Kidney (tissue), 13 donors: ENCODE measurements at regions not wholly inside any gene's neighbourhood (a gene's known extent, or its start where the extent isn't known, plus 50 kb on each side); places are given as distances from the start of the nearest gene placed in this dataset.

Experiments
- DNase-seq, 5 donors: peaks; one replicate each; pipeline ENCODE4 v3.0.0-alpha.2; 2013 to 2020
- FAIRE-seq: peaks from 2 replicates; lab custom pipeline; 2012; peaks lifted over from hg19 to GRCh38; lab: Jason Lieb, UNC
- H3K27ac ChIP-seq, 2 donors: one replicate each; pipeline ENCODE4 v1.7.0; 2013; ENCODE audit warnings: low read depth in 2 of 2, low read length in 2 of 2, inconsistent platforms in 1 of 2
- H3K27me3 ChIP-seq: one replicate; pipeline ENCODE4 v1.7.1; 2013; ENCODE audit warnings: low read length, inconsistent platforms; ENCODE audit not compliant: control insufficient read depth, insufficient read depth
- H3K36me3 ChIP-seq, 3 donors: one replicate each; pipeline versions ENCODE4 v1.7.0 to v1.7.1; 2013; ENCODE audit warnings: low read length in 3 of 3, control low read depth in 1 of 3, inconsistent platforms in 1 of 3; ENCODE audit not compliant: insufficient read depth in 3 of 3, control insufficient read depth in 2 of 3
- H3K4me1 ChIP-seq, 3 donors: one replicate each; pipeline versions ENCODE4 v1.7.0 to v1.7.1; 2013; ENCODE audit warnings: low read length in 3 of 3, inconsistent platforms in 1 of 3, low read depth in 1 of 3; ENCODE audit not compliant: control insufficient read depth in 2 of 3, insufficient read depth in 2 of 3
- H3K4me3 ChIP-seq, 3 donors: one replicate each; pipeline versions ENCODE4 v1.7.0 to v1.8.1; 2013; ENCODE audit warnings: low read length in 3 of 3, control low read depth in 1 of 3, inconsistent platforms in 1 of 3
- H3K9ac ChIP-seq, 3 donors: one replicate each; pipeline versions ENCODE4 v1.7.0 to v1.7.1; 2013; ENCODE audit warnings: low read length in 3 of 3, control low read depth in 1 of 3, inconsistent platforms in 1 of 3
- H3K9me3 ChIP-seq, 3 donors: one replicate each; pipeline versions ENCODE4 v1.7.0 to v1.7.1; 2013; ENCODE audit warnings: low read length in 3 of 3, control low read depth in 1 of 3, inconsistent platforms in 1 of 3; ENCODE audit not compliant: control insufficient read depth in 2 of 3, insufficient read depth in 1 of 3
- CTCF ChIP-seq: IDR thresholded peaks from 3 replicates; pipeline ENCODE4 v1.5.1; 2012; ENCODE audit warnings: mild to moderate bottlenecking, moderate library complexity, borderline replicate concordance; ENCODE audit not compliant: insufficient read depth; ENCODE audit errors: extremely low read depth
- intact Hi-C: fragments of 100-400 bp; cut with DNase I; formaldehyde crosslinking; loops from one replicate; pipeline ENCODE4 v1.11.1; 2022
- donor health status: control.
- donor health status: control.
- donor health status: control.
- donor health status: control.
- donor health status: control.
- donor health status: DM: yes; HTN: yes; CAD: no.
- donor health status: Normal renal cell carcinoma (clear cell type).

DNA sequence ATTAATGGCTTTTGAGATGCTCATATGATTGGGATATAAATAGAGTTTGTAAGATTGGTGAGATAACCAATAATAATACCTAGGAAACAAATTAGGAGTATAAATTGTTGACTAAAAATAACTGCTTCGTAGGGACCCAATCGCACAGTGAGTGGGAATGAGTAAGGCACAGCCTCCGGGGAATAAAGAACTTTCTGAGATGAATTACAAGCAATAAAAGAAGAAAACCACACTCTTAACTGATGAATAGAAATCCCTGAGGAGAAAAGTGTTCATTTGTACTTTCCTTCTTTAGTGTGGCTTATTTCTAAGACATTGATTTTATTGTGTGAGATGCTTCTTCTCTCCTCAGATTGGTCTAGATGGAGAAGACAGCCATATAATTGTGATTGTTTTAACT is 443.4 kb upstream of the PRMT6 start:
- no peak overlapping the region for H3K4me3 ChIP-seq
- DNase-seq = no peak
- FAIRE-seq = no peak
- intact Hi-C loops = no loop called here
- H3K9me3 ChIP-seq = no peaks in the 10 kb centered on the region
- H3K4me1 ChIP-seq = no peaks in the 10 kb centered on the region
- no peaks in the 10 kb centered on the region for H3K27me3 ChIP-seq
- H3K9ac ChIP-seq = no peak overlapping the region
- H3K27ac ChIP-seq = no peak overlapping the region
- TF ChIP-seq CTCF = no peak
- H3K36me3 ChIP-seq = no peaks in the 10 kb centered on the region

DNA sequence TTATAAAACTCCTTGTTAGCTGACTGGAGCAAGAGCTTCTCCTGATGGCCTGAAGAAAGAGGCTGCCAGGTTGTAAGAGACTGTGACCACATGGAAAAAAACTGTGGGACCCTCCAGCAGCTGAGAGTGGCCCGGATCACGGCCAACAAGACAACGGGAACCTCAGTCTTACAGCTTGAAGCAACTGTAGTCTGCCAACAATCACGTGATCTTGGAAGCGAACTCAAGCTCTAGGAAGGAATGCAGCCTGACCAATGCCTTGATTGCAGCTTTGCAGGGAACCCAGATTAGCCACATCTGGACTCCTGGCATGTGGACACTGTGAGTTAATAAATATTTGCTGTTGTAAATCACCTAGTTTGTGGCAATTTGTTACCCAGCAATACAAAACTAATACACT is 442.6 kb upstream of the PRMT6 start:
- no peak for FAIRE-seq
- H3K36me3 ChIP-seq = no peaks in the 10 kb centered on the region
- no peaks in the 10 kb centered on the region for H3K4me1 ChIP-seq
- intact Hi-C loops = no loop called here
- no peak overlapping the region for H3K9ac ChIP-seq
- H3K27me3 ChIP-seq = no peaks in the 10 kb centered on the region
- no peak overlapping the region for H3K27ac ChIP-seq
- H3K9me3 ChIP-seq = no peaks in the 10 kb centered on the region
- DNase-seq = no peak
- H3K4me3 ChIP-seq = no peak overlapping the region
- TF ChIP-seq CTCF = no peak

GRCh38 chr1:106615473-106615872 is 441.0 kb upstream of the PRMT6 start:
- Histone ChIP-seq H3K9ac (no peak overlapping the region), H3K9me3 (no peaks in the 10 kb centered on the region), H3K4me3 (no peak overlapping the region), H3K27ac (no peak overlapping the region), H3K36me3 (no peaks in the 10 kb centered on the region), H3K4me1 (no peaks in the 10 kb centered on the region), H3K27me3 (no peaks in the 10 kb centered on the region)
- no peak for TF ChIP-seq CTCF
- DNase-seq = no peak
- FAIRE-seq = no peak
- intact Hi-C loops = no loop called here

DNA sequence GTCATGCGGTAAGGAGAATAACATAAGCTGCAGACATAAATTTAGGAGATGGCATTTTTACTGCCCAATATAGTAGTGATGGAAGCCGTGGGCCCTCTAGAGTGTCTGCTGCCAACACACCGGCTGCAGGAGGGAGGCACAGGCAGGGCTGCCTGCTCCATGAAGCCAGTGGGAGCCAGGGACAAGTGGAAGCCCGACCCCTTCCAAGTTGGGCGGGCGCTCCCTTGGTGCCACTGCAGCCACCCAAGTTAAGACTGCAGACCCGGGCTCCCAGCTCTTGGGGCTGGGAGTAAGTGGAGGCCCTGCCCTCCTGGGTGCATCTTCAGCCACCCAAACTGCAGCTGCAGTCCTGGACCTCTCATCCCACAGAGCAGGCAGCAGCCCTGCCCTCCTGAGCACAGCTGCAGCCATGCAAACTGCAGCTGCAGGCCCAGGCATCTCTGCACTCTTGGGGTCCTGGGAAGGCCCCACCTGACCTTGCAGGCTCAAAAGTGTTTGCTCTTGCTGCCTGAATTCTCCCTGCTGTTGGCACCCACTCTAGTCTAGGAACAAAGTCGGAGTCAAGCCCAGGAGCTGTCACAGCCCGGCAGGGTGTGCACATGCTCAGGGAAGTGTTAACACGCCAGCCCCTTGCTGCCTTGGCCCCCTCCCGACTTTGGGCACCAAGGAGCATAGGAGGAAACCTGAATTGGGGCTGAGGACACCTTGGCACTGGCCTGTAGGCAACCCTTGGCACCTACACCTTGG is 437.2 kb upstream of the PRMT6 start:
- no peaks in the 10 kb centered on the region for H3K4me1 ChIP-seq
- DNase-seq (peak in 1 of 5 donors; percentile 31), FAIRE-seq (no peak)
- H3K9ac ChIP-seq = no peak overlapping the region
- TF ChIP-seq CTCF = no peak
- no peak overlapping the region for H3K27ac ChIP-seq
- no peaks in the 10 kb centered on the region for H3K9me3 ChIP-seq
- intact Hi-C loops = no loop called here
- no peak overlapping the region for H3K4me3 ChIP-seq
- H3K36me3 ChIP-seq = no peaks in the 10 kb centered on the region
- no peaks in the 10 kb centered on the region for H3K27me3 ChIP-seq
